ENCODE measurements at regions not wholly inside any gene's neighbourhood (a gene's known extent, or its start where the extent isn't known, plus 50 kb on each side); places are given as distances from the start of the nearest gene placed in this dataset.

DNA sequence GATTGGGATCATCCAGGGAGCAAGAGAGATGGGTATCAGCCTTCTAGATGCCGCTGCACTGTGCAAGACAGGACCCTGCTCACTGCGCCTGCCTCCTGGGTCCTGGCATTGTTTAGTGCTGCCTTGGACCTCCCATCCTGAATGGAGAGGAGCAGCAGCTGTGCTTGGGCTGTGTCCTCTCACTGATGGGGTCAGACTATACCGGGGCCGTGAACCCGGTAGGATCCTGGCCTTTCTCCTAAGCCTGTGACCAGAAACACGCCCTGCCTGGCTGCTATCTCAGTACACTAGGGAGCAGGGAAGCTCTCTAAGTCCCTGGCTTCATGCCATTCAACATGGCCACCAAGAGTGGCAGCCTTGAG, 309.4 kb upstream of the ZNF32 start:
- TF ChIP-seq, protein P1, sequence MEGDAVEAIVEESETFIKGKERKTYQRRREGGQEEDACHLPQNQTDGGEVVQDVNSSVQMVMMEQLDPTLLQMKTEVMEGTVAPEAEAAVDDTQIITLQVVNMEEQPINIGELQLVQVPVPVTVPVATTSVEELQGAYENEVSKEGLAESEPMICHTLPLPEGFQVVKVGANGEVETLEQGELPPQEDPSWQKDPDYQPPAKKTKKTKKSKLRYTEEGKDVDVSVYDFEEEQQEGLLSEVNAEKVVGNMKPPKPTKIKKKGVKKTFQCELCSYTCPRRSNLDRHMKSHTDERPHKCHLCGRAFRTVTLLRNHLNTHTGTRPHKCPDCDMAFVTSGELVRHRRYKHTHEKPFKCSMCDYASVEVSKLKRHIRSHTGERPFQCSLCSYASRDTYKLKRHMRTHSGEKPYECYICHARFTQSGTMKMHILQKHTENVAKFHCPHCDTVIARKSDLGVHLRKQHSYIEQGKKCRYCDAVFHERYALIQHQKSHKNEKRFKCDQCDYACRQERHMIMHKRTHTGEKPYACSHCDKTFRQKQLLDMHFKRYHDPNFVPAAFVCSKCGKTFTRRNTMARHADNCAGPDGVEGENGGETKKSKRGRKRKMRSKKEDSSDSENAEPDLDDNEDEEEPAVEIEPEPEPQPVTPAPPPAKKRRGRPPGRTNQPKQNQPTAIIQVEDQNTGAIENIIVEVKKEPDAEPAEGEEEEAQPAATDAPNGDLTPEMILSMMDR (IDR thresholded peaks at IDR 0.05) = no peak
- Histone ChIP-seq H3K4me1 (no peaks in the 10 kb centered on the region), H3K4me3 (no peak overlapping the region), H3K27ac (no peak overlapping the region), H3K9ac (ENCODE audit: low read depth in 2 of 2, low read length in 2 of 2) (no peak overlapping the region), H3K9me3 (no peaks in the 10 kb centered on the region), H3K36me3 (no peaks in the 10 kb centered on the region), H3K27me3 (no peaks in the 10 kb centered on the region)
- intact Hi-C loops (cut with DNase I) = no loop called here
- no peak for DNase-seq

DNA sequence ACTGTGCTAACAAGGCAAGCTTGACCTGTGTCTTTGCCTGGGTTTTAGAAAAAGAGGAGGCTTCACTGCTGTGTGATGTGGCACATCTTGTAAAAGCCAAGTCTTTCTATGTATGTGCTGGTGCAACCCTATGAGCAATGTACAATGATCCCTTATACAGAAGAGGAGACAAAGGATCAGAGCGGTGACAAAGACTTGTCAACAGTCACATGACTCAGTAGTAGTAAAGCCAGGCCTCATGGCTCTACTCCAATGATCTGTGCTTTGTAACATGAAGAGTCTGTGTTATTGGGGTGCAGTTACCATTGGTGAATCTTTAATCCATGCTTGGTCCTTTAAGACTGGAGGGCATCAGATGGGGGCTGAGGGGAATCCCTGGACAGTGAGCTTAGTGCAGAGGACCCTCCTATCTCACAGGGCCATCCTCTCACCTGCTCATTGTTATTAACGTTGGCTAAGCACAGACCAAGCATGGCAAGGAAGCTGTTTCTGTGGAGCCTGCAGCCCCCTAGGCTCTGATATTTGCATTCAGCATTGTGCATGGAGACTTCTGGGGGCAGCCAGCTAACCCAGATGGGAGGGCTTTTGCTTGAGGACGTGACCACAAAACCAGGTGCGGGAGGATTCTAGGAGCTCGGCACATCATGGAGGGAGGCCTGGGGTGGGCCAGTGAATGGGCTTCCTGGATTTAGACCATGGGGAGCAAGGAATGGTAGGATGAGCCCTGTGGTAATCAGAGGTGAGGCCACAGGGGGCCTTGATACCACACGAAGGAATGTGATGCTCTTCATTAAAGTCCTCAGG, 308.8 kb upstream of the ZNF32 start:
- no peaks in the 10 kb centered on the region for H3K9me3 ChIP-seq
- no peak overlapping the region for H3K9ac ChIP-seq (ENCODE audit: low read depth in 2 of 2, low read length in 2 of 2)
- TF ChIP-seq, protein P1 (IDR thresholded peaks at IDR 0.05) = no peak
- no peaks in the 10 kb centered on the region for H3K4me1 ChIP-seq
- no peak overlapping the region for H3K27ac ChIP-seq
- intact Hi-C loops (cut with DNase I) = no loop called here
- no peaks in the 10 kb centered on the region for H3K36me3 ChIP-seq
- H3K4me3 ChIP-seq = no peak overlapping the region
- no peaks in the 10 kb centered on the region for H3K27me3 ChIP-seq
- DNase-seq = no peak

DNA sequence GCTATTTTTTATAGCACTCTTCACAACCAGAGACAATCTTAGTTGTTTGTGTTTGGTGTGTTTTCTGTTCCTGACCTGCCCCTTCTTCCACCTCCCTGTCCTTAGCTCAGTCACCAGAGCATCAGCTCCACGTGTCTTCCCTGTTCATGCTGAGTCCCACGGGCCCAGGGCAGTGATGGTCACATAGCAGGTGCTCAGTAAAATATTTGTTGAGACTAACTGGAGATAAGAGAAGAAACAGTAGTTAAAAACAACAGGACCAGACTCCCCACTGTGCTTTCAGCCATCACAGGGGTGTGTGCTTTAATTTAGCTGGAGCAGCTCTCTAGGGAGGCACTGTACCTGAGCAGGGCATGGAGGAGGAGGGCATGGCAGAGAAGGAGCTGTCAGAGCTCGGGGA, 307.3 kb upstream of the ZNF32 start:
- DNase-seq = no peak
- intact Hi-C loops (cut with DNase I) = no loop called here
- H3K36me3 ChIP-seq = no peaks in the 10 kb centered on the region

DNA sequence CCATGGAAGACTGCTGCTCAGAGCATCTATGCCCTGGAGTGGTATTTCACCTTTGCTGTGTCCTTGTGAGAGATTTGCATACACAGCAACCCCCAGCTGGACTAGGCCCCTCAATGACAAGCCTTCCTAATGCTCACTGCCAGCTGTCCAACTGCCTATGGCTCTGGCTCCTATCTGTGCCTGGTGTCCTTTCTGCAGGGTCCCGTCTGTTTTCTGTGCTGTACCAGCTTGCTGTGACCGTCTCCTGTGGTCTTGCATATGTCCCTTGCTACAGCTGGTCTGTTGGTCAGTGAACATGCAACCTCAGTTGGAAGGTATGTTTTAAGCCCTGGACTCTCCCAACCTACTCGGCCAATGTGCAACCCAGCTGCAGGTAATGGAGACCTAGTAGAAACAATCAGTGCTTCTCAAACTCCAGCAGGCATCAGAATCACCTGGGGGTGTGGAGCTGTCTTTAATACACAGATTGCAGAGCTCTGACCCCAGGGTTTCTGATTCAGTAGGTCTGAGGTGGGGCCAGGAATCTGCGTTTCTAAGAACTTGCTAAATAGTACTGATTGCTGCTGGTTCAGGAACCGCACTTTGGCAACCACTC, 306.4 kb upstream of the ZNF32 start:
- no peaks in the 10 kb centered on the region for H3K27me3 ChIP-seq
- H3K9me3 ChIP-seq = no peaks in the 10 kb centered on the region
- no peaks in the 10 kb centered on the region for H3K36me3 ChIP-seq
- no peak for DNase-seq
- no peak overlapping the region for H3K4me3 ChIP-seq
- intact Hi-C loops (cut with DNase I) = no loop called here
- TF ChIP-seq, protein P1 (IDR thresholded peaks at IDR 0.05) = no peak
- no peaks in the 10 kb centered on the region for H3K4me1 ChIP-seq
- H3K9ac ChIP-seq (ENCODE audit: low read depth in 2 of 2, low read length in 2 of 2) = no peak overlapping the region
- no peak overlapping the region for H3K27ac ChIP-seq

More for the DNA sequence above, 307.3 kb upstream of the ZNF32 start:
- Histone ChIP-seq H3K9ac (ENCODE audit: low read depth in 2 of 2, low read length in 2 of 2) (no peak overlapping the region), H3K27ac (no peak overlapping the region), H3K27me3 (no peaks in the 10 kb centered on the region), H3K4me3 (no peak overlapping the region), H3K9me3 (no peaks in the 10 kb centered on the region), H3K4me1 (no peaks in the 10 kb centered on the region)
- TF ChIP-seq, protein P1 (IDR thresholded peaks at IDR 0.05) = no peak

DNA sequence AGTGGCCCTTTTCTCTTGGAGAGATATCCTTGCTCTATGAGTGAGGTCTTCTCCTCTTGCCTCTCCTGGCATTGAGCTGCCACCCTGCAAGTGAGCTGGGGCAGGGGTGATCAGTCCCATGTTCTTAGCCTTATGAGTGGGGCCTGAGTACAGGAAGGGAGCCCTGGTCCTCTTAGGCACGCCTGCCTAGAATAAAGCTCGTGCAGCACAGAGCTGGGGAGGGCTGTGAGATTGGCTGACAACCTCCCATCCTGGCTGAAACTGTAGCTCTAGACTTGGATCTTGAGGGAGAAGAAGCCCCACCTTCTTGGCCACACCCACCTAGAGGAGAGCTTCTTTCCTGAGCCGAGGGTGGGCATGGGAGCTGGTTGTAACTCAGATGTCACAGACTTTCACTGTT, 305.0 kb upstream of the ZNF32 start:
- no peaks in the 10 kb centered on the region for H3K36me3 ChIP-seq
- intact Hi-C loops (cut with DNase I) = no loop called here
- no peaks in the 10 kb centered on the region for H3K27me3 ChIP-seq
- H3K9ac ChIP-seq (ENCODE audit: low read depth in 2 of 2, low read length in 2 of 2) = no peak overlapping the region
- no peaks in the 10 kb centered on the region for H3K9me3 ChIP-seq
- TF ChIP-seq, protein P1 (IDR thresholded peaks at IDR 0.05) = no peak
- H3K4me3 ChIP-seq = no peak overlapping the region
- no peaks in the 10 kb centered on the region for H3K4me1 ChIP-seq
- H3K27ac ChIP-seq = no peak overlapping the region
- DNase-seq = no peak
